Right hindlimb (tissue), 1 donor: ENCODE measurements at regions not wholly inside any gene's neighbourhood (a gene's known extent, or its start where the extent isn't known, plus 50 kb on each side); places are given as distances from the start of the nearest gene placed in this dataset.
"Not testable (repeated sequence)": the region's sequence is repeated elsewhere in the genome, so short reads cannot be mapped to it uniquely, and the experiment has no call there.

Experiments
- DNase-seq: peaks from one replicate; pipeline ENCODE4 v3.0.0-alpha.2; 2018

- no peak for DNase-seq
Observed at GRCh38 chr1:64318428-64318827, 115.0 kb downstream of the UBE2U start.

- DNase-seq: no peak
Observed at GRCh38 chr1:64320007-64320406, 116.6 kb downstream of the UBE2U start.

- no peak for DNase-seq
Observed at GRCh38 chr1:64320470-64320869, 117.0 kb downstream of the UBE2U start.

- DNase-seq: no peak
Observed at GRCh38 chr1:64320922-64321614, 117.6 kb downstream of the UBE2U start.

GRCh38 chr1:64323054-64323453 is 119.6 kb downstream of the UBE2U start:
- DNase-seq: no peak

GRCh38 chr1:64323882-64324281 is 120.5 kb downstream of the UBE2U start:
- DNase-seq: no peak

- no peak for DNase-seq
Observed at GRCh38 chr1:64325856-64326255, 122.4 kb downstream of the UBE2U start.

- DNase-seq: no peak
Observed at GRCh38 chr1:64327119-64327518, 123.7 kb downstream of the UBE2U start.

GRCh38 chr1:64328193-64328592 is 124.8 kb downstream of the UBE2U start:
- DNase-seq: no peak

- DNase-seq: no peak
Observed at GRCh38 chr1:64330839-64331238, 127.4 kb downstream of the UBE2U start.

- DNase-seq: no peak
Observed at GRCh38 chr1:64335636-64336035, 132.2 kb downstream of the UBE2U start.

- no peak for DNase-seq
Observed at GRCh38 chr1:64337475-64337874, 132.5 kb upstream of the CACHD1 start.

GRCh38 chr1:64337926-64338325 is 132.0 kb upstream of the CACHD1 start:
- DNase-seq: no peak

- no peak for DNase-seq
Observed at GRCh38 chr1:64340361-64340760, 129.6 kb upstream of the CACHD1 start.

- DNase-seq: no peak
Observed at GRCh38 chr1:64343105-64343822, 126.7 kb upstream of the CACHD1 start.

GRCh38 chr1:64343823-64344190 is 126.1 kb upstream of the CACHD1 start:
- DNase-seq: no peak

- no peak for DNase-seq
Observed at GRCh38 chr1:64348270-64348960, 121.5 kb upstream of the CACHD1 start.

GRCh38 chr1:64348961-64349648 is 120.8 kb upstream of the CACHD1 start:
- no peak for DNase-seq

GRCh38 chr1:64355534-64355933 is 114.4 kb upstream of the CACHD1 start:
- DNase-seq: not testable (repeated sequence)

GRCh38 chr1:64356636-64357256 is 113.2 kb upstream of the CACHD1 start:
- no peak for DNase-seq

- no peak for DNase-seq
Observed at GRCh38 chr1:64357422-64357821, 112.5 kb upstream of the CACHD1 start.

- no peak for DNase-seq
Observed at GRCh38 chr1:64358692-64359091, 111.2 kb upstream of the CACHD1 start.

GRCh38 chr1:64361974-64362373 is 108.0 kb upstream of the CACHD1 start:
- DNase-seq: no peak
